ENCODE measurements at regions not wholly inside any gene's neighbourhood (a gene's known extent, or its start where the extent isn't known, plus 50 kb on each side); places are given as distances from the start of the nearest gene placed in this dataset.

DNA sequence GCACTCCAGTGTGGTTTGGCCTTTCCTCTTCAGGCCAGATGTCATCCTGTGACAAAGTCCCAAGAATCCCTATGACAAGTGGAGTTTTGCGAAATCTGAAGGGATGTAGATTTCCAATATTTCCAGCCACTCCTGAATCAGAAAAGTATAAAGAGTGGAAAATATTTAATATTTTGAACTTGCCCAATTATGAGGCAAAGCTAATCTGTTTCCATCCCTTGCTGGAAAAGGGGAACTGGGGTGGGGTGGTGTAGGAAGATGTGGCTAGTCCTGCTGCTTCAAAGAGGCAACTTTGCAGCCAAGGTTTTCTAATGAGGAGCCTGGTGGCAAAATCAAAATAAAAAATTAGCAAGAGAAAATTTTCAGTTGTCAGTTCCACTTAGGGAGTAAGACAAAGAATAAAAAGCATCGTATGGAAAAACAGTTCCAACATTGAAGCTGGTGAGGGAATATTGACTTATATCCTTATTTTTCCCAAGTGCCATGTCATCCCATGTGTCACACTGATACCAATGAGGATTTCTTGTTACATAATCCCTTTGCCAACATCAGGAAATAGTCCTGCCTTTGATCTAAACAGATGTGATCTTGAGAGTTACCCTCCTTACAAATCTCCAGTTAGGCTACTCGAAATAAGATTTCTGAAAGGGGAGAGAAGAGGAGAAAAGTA lies 480.0 kb upstream of the JARID2 start:
- TF ChIP-seq CTCF (IDR thresholded peaks at IDR 0.05; ENCODE audit: borderline replicate concordance): no peak
- Histone ChIP-seq H3K36me3 (no peaks in the 10 kb centered on the region), H3K4me1 (peaks cover 22% of the 10 kb centered on the region), H3K27ac (replicated peaks) (no peak overlapping the region), H3K9me3 (replicated peaks) (no peaks in the 10 kb centered on the region), H3K4me3 (no peak overlapping the region), H3K27me3 (ENCODE audit: low read depth) (no peaks in the 10 kb centered on the region)
- intact Hi-C loops (cut with micrococcal nuclease): no loop called here
- DNase-seq: no peak

- H3K4me1 ChIP-seq: peaks cover 26% of the 10 kb centered on the region
- no peak for DNase-seq
- intact Hi-C loops (cut with micrococcal nuclease): no loop called here
- H3K36me3 ChIP-seq: no peaks in the 10 kb centered on the region
- no peaks in the 10 kb centered on the region for H3K9me3 ChIP-seq (replicated peaks)
- H3K27me3 ChIP-seq (ENCODE audit: low read depth): no peaks in the 10 kb centered on the region
- TF ChIP-seq CTCF (IDR thresholded peaks at IDR 0.05; ENCODE audit: borderline replicate concordance): no peak
- H3K27ac ChIP-seq (replicated peaks): no peak overlapping the region
- H3K4me3 ChIP-seq: no peak overlapping the region
These were observed 479.4 kb upstream of the JARID2 start for GRCh38 chr6:14766391-14766994.

- intact Hi-C loops (cut with micrococcal nuclease): no loop called here
- no peak for TF ChIP-seq CTCF (IDR thresholded peaks at IDR 0.05; ENCODE audit: borderline replicate concordance)
- H3K36me3 ChIP-seq: no peaks in the 10 kb centered on the region
- DNase-seq: no peak
- no peak overlapping the region for H3K27ac ChIP-seq (replicated peaks)
- H3K4me3 ChIP-seq: no peak overlapping the region
- H3K9me3 ChIP-seq (replicated peaks): no peaks in the 10 kb centered on the region
- H3K4me1 ChIP-seq: peaks cover 26% of the 10 kb centered on the region
- no peaks in the 10 kb centered on the region for H3K27me3 ChIP-seq (ENCODE audit: low read depth)
These were observed 478.6 kb upstream of the JARID2 start for GRCh38 chr6:14767226-14767625.

GRCh38 chr6:14770040-14770439 lies 475.8 kb upstream of the JARID2 start:
- Histone ChIP-seq H3K27ac (replicated peaks) (no peak overlapping the region), H3K4me3 (no peak overlapping the region), H3K9me3 (replicated peaks) (no peaks in the 10 kb centered on the region), H3K36me3 (no peaks in the 10 kb centered on the region), H3K27me3 (ENCODE audit: low read depth) (no peaks in the 10 kb centered on the region), H3K4me1 (peaks cover 26% of the 10 kb centered on the region)
- no peak for DNase-seq
- TF ChIP-seq CTCF (IDR thresholded peaks at IDR 0.05; ENCODE audit: borderline replicate concordance): no peak
- intact Hi-C loops (cut with micrococcal nuclease): no loop called here

GRCh38 chr6:14770572-14770971 lies 475.3 kb upstream of the JARID2 start:
- Histone ChIP-seq H3K4me1 (peaks cover 26% of the 10 kb centered on the region), H3K27me3 (ENCODE audit: low read depth) (no peaks in the 10 kb centered on the region), H3K4me3 (no peak overlapping the region), H3K27ac (replicated peaks) (peak overlapping the region; percentile 13), H3K9me3 (replicated peaks) (no peaks in the 10 kb centered on the region), H3K36me3 (no peaks in the 10 kb centered on the region)
- DNase-seq: no peak
- intact Hi-C loops (cut with micrococcal nuclease): no loop called here
- TF ChIP-seq CTCF (IDR thresholded peaks at IDR 0.05; ENCODE audit: borderline replicate concordance): no peak
